PC-9 (cell line): ENCODE measurements at regions not wholly inside any gene's neighbourhood (a gene's known extent, or its start where the extent isn't known, plus 50 kb on each side); places are given as distances from the start of the nearest gene placed in this dataset.

ENCODE experiments used
- BruUV-seq: library from RNA; stranded (reverse); fragments of 400-500 nt; replicated peaks from 2 replicates; lab custom pipeline; 2021; lab: Mats Ljungman, UMichigan
- CTCF ChIA-PET: fragments of 300-600 bp; sonication (Branson Sonifier 250); formaldehyde crosslinking; loops from one replicate; lab custom pipeline; 2022; ENCODE audit warnings: antibody characterized with exemption; lab: Charles Lee
- POLR2A ChIA-PET: fragments of 300-600 bp; sonication (Branson Sonifier 250); formaldehyde crosslinking; loops from one replicate; lab custom pipeline; 2022; ENCODE audit warnings: antibody characterized with exemption; ENCODE audit not compliant: unreplicated experiment; lab: Charles Lee
- DNase-seq, 2 experiments: peaks; one replicate each; pipeline versions ENCODE4 v3.0.0 to v3.0.0-alpha.2; 2015 to 2022; ENCODE audit warnings: mixed read lengths in 1 of 2
- H2AFZ ChIP-seq: fragments of 200-600 bp; sonication (generic); 2 replicates; pipeline ENCODE4 v1.8.1; 2017; ENCODE audit warnings: antibody characterized with exemption
- H3F3A ChIP-seq: fragments of 200-600 bp; sonication (generic); 2 replicates; pipeline ENCODE4 v1.8.1; 2017; ENCODE audit warnings: antibody characterized with exemption, mild to moderate bottlenecking, low read depth; ENCODE audit not compliant: insufficient read depth
- H3K27ac ChIP-seq: fragments of 200-600 bp; sonication (generic); 2 replicates; pipeline ENCODE4 v1.6.1; 2016; ENCODE audit warnings: mixed run types
- H3K27me3 ChIP-seq: fragments of 200-600 bp; sonication (generic); 2 replicates; pipeline ENCODE4 v1.6.1; 2016; ENCODE audit warnings: low read depth, mixed run types; ENCODE audit not compliant: insufficient read depth
- H3K36me3 ChIP-seq: fragments of 200-600 bp; sonication (generic); 2 replicates; pipeline ENCODE4 v1.6.1; 2016; ENCODE audit warnings: low read depth, mixed run types
- H3K4me1 ChIP-seq: fragments of 200-600 bp; sonication (generic); replicated peaks from 2 replicates; pipeline ENCODE4 v1.6.1; 2016; ENCODE audit warnings: mixed run types; ENCODE audit not compliant: insufficient read depth
- H3K4me2 ChIP-seq: fragments of 200-600 bp; sonication (generic); 2 replicates; pipeline ENCODE4 v1.6.1; 2017; ENCODE audit warnings: mixed run types
- H3K4me3 ChIP-seq: fragments of 200-600 bp; sonication (generic); 2 replicates; pipeline ENCODE4 v1.6.1; 2016; ENCODE audit warnings: mixed run types
- H3K79me2 ChIP-seq: fragments of 200-600 bp; sonication (generic); 2 replicates; pipeline ENCODE4 v1.6.1; 2017; ENCODE audit warnings: low read depth, mixed run types
- H3K9me2 ChIP-seq: fragments of 200-600 bp; sonication (generic); 2 replicates; pipeline ENCODE4 v1.8.1; 2017; ENCODE audit warnings: mild to moderate bottlenecking; ENCODE audit not compliant: insufficient read depth
- H3K9me3 ChIP-seq: fragments of 200-600 bp; sonication (generic); 2 replicates; pipeline ENCODE4 v1.8.1; 2016; ENCODE audit warnings: low read depth; ENCODE audit not compliant: insufficient read depth
- H4K20me1 ChIP-seq: fragments of 200-600 bp; sonication (generic); 2 replicates; pipeline ENCODE4 v1.8.1; 2017; ENCODE audit not compliant: insufficient read depth
- EZH2 ChIP-seq: fragments of 200-600 bp; sonication (generic); IDR thresholded peaks from 2 replicates; pipeline ENCODE4 v1.8.0; 2017; ENCODE audit warnings: antibody characterized with exemption, low read depth
- intact Hi-C: fragments of 100-400 bp; cut with micrococcal nuclease; formaldehyde crosslinking; loops from one replicate; pipeline ENCODE4 v1.10.0; 2022; ENCODE audit not compliant: unreplicated experiment
- TF ChIP-seq, protein P1 (sequence below): fragments of 200-600 bp; sonication (generic); conservative IDR thresholded peaks from 2 replicates; pipeline ENCODE4 v1.6.1; 2017; ENCODE audit warnings: mixed run types, antibody characterized with exemption, mild to moderate bottlenecking, moderate library complexity

DNA sequence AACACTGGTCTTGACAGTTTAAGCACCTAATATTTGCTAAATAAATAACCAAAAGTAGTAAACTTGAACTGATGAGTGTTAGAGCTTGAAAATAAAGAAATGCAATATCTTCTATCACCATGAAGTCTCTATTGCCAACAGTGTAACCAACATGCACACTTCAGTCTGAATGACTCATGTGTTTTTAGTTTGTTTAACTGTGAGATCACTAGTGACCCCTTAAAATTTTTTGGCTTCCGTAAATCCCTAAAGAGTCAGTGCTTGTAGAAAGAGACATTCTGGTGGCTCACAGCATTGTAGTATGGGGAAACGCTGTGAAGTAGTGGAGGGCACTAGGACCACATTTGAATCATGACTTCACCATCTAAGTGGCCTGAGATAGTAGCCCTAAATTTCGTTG is 341.1 kb downstream of the PMP22 start:
- H3K9me2 ChIP-seq: no peaks in the 10 kb centered on the region
- H3K4me3 ChIP-seq: no peak overlapping the region
- ChIA-PET CTCF (no interaction called here), POLR2A (no interaction called here)
- no TSS peak for BruUV-seq
- DNase-seq: no peak
- no peaks in the 10 kb centered on the region for H3K27me3 ChIP-seq
- no peaks in the 10 kb centered on the region for H3K4me1 ChIP-seq
- intact Hi-C loops: loop anchor here (10.0 kb wide), 1 partner anchor 609 kb away; no protein-coding TSS in a partner anchor
- no peak overlapping the region for H3K4me2 ChIP-seq
- H2AFZ ChIP-seq: no peak overlapping the region
- TF ChIP-seq, protein P1, sequence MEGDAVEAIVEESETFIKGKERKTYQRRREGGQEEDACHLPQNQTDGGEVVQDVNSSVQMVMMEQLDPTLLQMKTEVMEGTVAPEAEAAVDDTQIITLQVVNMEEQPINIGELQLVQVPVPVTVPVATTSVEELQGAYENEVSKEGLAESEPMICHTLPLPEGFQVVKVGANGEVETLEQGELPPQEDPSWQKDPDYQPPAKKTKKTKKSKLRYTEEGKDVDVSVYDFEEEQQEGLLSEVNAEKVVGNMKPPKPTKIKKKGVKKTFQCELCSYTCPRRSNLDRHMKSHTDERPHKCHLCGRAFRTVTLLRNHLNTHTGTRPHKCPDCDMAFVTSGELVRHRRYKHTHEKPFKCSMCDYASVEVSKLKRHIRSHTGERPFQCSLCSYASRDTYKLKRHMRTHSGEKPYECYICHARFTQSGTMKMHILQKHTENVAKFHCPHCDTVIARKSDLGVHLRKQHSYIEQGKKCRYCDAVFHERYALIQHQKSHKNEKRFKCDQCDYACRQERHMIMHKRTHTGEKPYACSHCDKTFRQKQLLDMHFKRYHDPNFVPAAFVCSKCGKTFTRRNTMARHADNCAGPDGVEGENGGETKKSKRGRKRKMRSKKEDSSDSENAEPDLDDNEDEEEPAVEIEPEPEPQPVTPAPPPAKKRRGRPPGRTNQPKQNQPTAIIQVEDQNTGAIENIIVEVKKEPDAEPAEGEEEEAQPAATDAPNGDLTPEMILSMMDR: no peak
- TF ChIP-seq EZH2: no peak
- no peaks in the 10 kb centered on the region for H3K36me3 ChIP-seq
- H3K79me2 ChIP-seq: no peaks in the 10 kb centered on the region
- H3K27ac ChIP-seq: no peak overlapping the region
- no peaks in the 10 kb centered on the region for H3F3A ChIP-seq
- no peaks in the 10 kb centered on the region for H3K9me3 ChIP-seq
- H4K20me1 ChIP-seq: no peaks in the 10 kb centered on the region

DNA sequence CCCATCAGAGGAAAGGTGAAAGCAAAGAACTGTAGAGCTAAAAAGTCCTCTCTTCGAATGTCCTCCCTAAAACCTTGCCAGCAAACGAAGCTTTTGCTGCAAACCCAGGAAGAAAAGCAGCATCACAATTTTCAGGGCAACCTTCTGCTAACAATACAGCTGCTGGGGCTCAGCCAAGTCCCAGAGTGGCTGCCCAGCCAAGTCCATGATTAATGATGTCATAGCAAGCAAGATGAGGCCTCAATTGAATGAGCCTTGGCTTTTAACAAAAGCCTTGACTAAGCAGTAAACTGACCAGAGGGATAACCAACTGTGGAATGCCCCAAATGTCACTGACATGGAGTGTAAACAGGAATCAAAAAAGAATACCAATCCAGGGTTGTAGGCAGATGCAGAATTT is 342.7 kb downstream of the PMP22 start:
- DNase-seq: no peak
- intact Hi-C loops: loop anchor here (10.0 kb wide), 1 partner anchor 608 kb away; no protein-coding TSS in a partner anchor
- H4K20me1 ChIP-seq: no peaks in the 10 kb centered on the region
- no peaks in the 10 kb centered on the region for H3K27me3 ChIP-seq
- TF ChIP-seq EZH2: no peak
- TF ChIP-seq, protein P1: no peak
- H3K9me3 ChIP-seq: no peaks in the 10 kb centered on the region
- H3K4me2 ChIP-seq: no peak overlapping the region
- H3K9me2 ChIP-seq: no peaks in the 10 kb centered on the region
- H3K4me1 ChIP-seq: no peaks in the 10 kb centered on the region
- no peaks in the 10 kb centered on the region for H3F3A ChIP-seq
- no peaks in the 10 kb centered on the region for H3K36me3 ChIP-seq
- no peak overlapping the region for H3K27ac ChIP-seq
- POLR2A ChIA-PET: no interaction called here
- no peak overlapping the region for H3K4me3 ChIP-seq
- no peaks in the 10 kb centered on the region for H3K79me2 ChIP-seq
- CTCF ChIA-PET: no interaction called here
- H2AFZ ChIP-seq: no peak overlapping the region
- no TSS peak for BruUV-seq

DNA sequence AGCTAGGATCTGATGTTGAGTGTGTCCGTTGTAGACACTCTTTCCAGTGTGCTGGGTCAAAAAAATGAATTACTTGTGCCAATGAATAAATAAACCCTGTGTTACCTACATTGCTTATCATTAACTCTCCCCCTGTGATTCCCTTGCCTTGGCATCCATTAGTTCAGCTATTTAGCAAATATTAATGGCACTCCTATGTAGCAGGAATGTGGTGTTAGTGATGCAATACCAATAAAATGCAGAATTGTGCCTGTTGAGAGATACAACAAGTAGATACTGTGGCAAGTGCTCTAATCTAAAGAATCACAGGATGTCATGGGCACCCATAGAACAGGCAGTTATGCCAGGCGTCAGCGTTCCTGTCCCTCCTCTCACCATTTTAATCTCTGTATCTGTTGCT is 343.2 kb downstream of the PMP22 start:
- Histone ChIP-seq H3K9me2 (no peaks in the 10 kb centered on the region), H3K4me2 (no peak overlapping the region), H3K27ac (no peak overlapping the region), H2AFZ (no peak overlapping the region), H3F3A (no peaks in the 10 kb centered on the region), H4K20me1 (no peaks in the 10 kb centered on the region), H3K9me3 (no peaks in the 10 kb centered on the region), H3K4me1 (no peaks in the 10 kb centered on the region), H3K27me3 (no peaks in the 10 kb centered on the region), H3K79me2 (no peaks in the 10 kb centered on the region), H3K4me3 (no peak overlapping the region), H3K36me3 (no peaks in the 10 kb centered on the region)
- ChIA-PET POLR2A (no interaction called here), CTCF (no interaction called here)
- intact Hi-C loops: loop anchor here (10.0 kb wide), 1 partner anchor 607 kb away; no protein-coding TSS in a partner anchor
- BruUV-seq: no TSS peak
- TF ChIP-seq, protein P1: no peak
- no peak for DNase-seq
